Right hindlimb (tissue), 1 donor: ENCODE measurements at regions not wholly inside any gene's neighbourhood (a gene's known extent, or its start where the extent isn't known, plus 50 kb on each side); places are given as distances from the start of the nearest gene placed in this dataset.

Experiments used
- DNase-seq: peaks from one replicate; pipeline ENCODE4 v3.0.0-alpha.2; 2018

GRCh38 chr4:123104310-123105025, 182.1 kb upstream of the NUDT6 start:
- DNase-seq: no peak

GRCh38 chr4:123105026-123105420, 182.6 kb upstream of the NUDT6 start:
- DNase-seq: no peak

- DNase-seq: no peak
Measured at GRCh38 chr4:123106747-123107146, 184.3 kb upstream of the NUDT6 start.

GRCh38 chr4:123107444-123108252, 185.3 kb upstream of the NUDT6 start:
- no peak for DNase-seq

GRCh38 chr4:123109139-123109538, 186.7 kb upstream of the NUDT6 start:
- DNase-seq: no peak

- DNase-seq: no peak
Measured at GRCh38 chr4:123110147-123110546, 187.8 kb upstream of the NUDT6 start.

GRCh38 chr4:123110685-123111084, 188.3 kb upstream of the NUDT6 start:
- no peak for DNase-seq

GRCh38 chr4:123113155-123113554, 190.8 kb upstream of the NUDT6 start:
- DNase-seq: no peak

- DNase-seq: no peak
Measured at GRCh38 chr4:123114084-123114914, 191.9 kb upstream of the NUDT6 start.

- no peak for DNase-seq
Measured at GRCh38 chr4:123114915-123115756, 192.7 kb upstream of the NUDT6 start.

GRCh38 chr4:123116412-123116811, 194.0 kb upstream of the NUDT6 start:
- DNase-seq: no peak

- no peak for DNase-seq
Measured at GRCh38 chr4:123120473-123120872, 198.1 kb upstream of the NUDT6 start.

GRCh38 chr4:123121241-123121907, 199.0 kb upstream of the NUDT6 start:
- DNase-seq: no peak

GRCh38 chr4:123125477-123125876, 203.1 kb upstream of the NUDT6 start:
- no peak for DNase-seq

- DNase-seq: no peak
Measured at GRCh38 chr4:123127218-123127617, 204.8 kb upstream of the NUDT6 start.

- no peak for DNase-seq
Measured at GRCh38 chr4:123127875-123128274, 205.5 kb upstream of the NUDT6 start.

GRCh38 chr4:123133397-123134050, 211.1 kb upstream of the NUDT6 start:
- no peak for DNase-seq

- no peak for DNase-seq
Measured at GRCh38 chr4:123144616-123145015, 222.2 kb upstream of the NUDT6 start.

GRCh38 chr4:123158576-123158975, 236.2 kb upstream of the NUDT6 start:
- DNase-seq: no peak

GRCh38 chr4:123159479-123159878, 237.1 kb upstream of the NUDT6 start:
- no peak for DNase-seq

GRCh38 chr4:123162859-123163258, 233.7 kb upstream of the SPRY1 start:
- DNase-seq: no peak
